ENCODE measurements at regions not wholly inside any gene's neighbourhood (a gene's known extent, or its start where the extent isn't known, plus 50 kb on each side); places are given as distances from the start of the nearest gene placed in this dataset.

GRCh38 chr7:21370283-21370982, 57.5 kb upstream of the SP4 start:
- peak; percentile 64 for DNase-seq

GRCh38 chr7:21371360-21371759, 56.5 kb upstream of the SP4 start:
- no peak for DNase-seq

- DNase-seq, result no peak
These were observed 54.9 kb upstream of the SP4 start for GRCh38 chr7:21373031-21373430.

- no peak for DNase-seq
These were observed 53.7 kb upstream of the SP4 start for GRCh38 chr7:21374134-21374533.

- no peak for DNase-seq
These were observed 50.3 kb upstream of the SP4 start for GRCh38 chr7:21377545-21377944.
